Esophagus muscularis mucosa (tissue), 4 donors: ENCODE measurements at regions not wholly inside any gene's neighbourhood (a gene's known extent, or its start where the extent isn't known, plus 50 kb on each side); places are given as distances from the start of the nearest gene placed in this dataset.

Experiments
- CTCF ChIP-seq, 3 experiments: fragments of 200-600 bp in 2 of 3; fragments of 450-650 bp in 1 of 3; sonication (generic) in 2 of 3; IDR thresholded peaks; one replicate each; pipeline ENCODE4 v1.5.1; 2017 to 2019; ENCODE audit warnings: antibody characterized with exemption in 3 of 3, mild to moderate bottlenecking in 2 of 3, moderate library complexity in 1 of 3
- EP300 ChIP-seq: sonication (generic); formaldehyde crosslinking; IDR thresholded peaks from one replicate; pipeline ENCODE4 v1.6.1; 2017; ENCODE audit warnings: antibody characterized with exemption
- POLR2A ChIP-seq: fragments of 450-650 bp; IDR thresholded peaks from one replicate; pipeline ENCODE4 v1.6.1; 2017; ENCODE audit warnings: antibody characterized with exemption, moderate library complexity, mild to moderate bottlenecking, low read depth

- TF ChIP-seq CTCF (IDR thresholded peaks at IDR 0.05) (no peak), POLR2A (no peak), EP300 (no peak)
Measured at GRCh38 chr11:39165021-39165420, 2294.4 kb downstream of the LRRC4C start.
